Endothelial cell of umbilical vein (primary cell): ENCODE measurements at regions not wholly inside any gene's neighbourhood (a gene's known extent, or its start where the extent isn't known, plus 50 kb on each side); places are given as distances from the start of the nearest gene placed in this dataset.

Experiments
- BruUV-seq: library from RNA; stranded (reverse); fragments of 400-500 nt; replicated peaks from 2 replicates; lab custom pipeline; 2021; lab: Mats Ljungman, UMichigan
- CTCF ChIA-PET: fragments of 300-600, 350-600 bp; sonication (Branson Sonifier 250); formaldehyde crosslinking; loops from one replicate; lab custom pipeline; 2021; ENCODE audit warnings: antibody characterized with exemption, inconsistent platforms; lab: Charles Lee
- POLR2A ChIA-PET: fragments of 300-600, 350-600 bp; sonication (Branson Sonifier 250); formaldehyde crosslinking; loops from one replicate; lab custom pipeline; 2021; ENCODE audit warnings: antibody characterized with exemption, inconsistent platforms; lab: Charles Lee
- DNase-seq: peaks from one replicate; pipeline ENCODE4 v3.0.0-alpha.2; 2011; ENCODE audit warnings: low read depth, low spot score
- FAIRE-seq: peaks from 2 replicates; lab custom pipeline; 2011; peaks lifted over from hg19 to GRCh38; lab: Jason Lieb, UNC
- H2AFZ ChIP-seq: 2 replicates; pipeline ENCODE4 v1.6.0; 2012; ENCODE audit warnings: low read depth, low read length, control low read depth, inconsistent platforms
- H3K27ac ChIP-seq: 2 replicates; pipeline ENCODE4 v1.5.1; 2011; ENCODE audit warnings: low read depth, mild to moderate bottlenecking, control low read depth, low read length, moderate library complexity; ENCODE audit not compliant: insufficient read depth
- H3K27me3 ChIP-seq, 2 experiments: 2 replicates each; pipeline versions ENCODE4 v1.6.0 to v1.6.1; 2011; ENCODE audit warnings: low read length in 2 of 2, mixed read lengths in 1 of 2; ENCODE audit not compliant: control insufficient read depth in 2 of 2, insufficient read depth in 2 of 2
- H3K36me3 ChIP-seq, 2 experiments: 2 replicates in 1 of 2; 3 replicates in 1 of 2; pipeline ENCODE4 v1.5.1; 2011; ENCODE audit warnings: low read length in 2 of 2, mild to moderate bottlenecking in 1 of 2, moderate library complexity in 1 of 2; ENCODE audit not compliant: control insufficient read depth in 2 of 2, insufficient read depth in 2 of 2; ENCODE audit errors: extremely low read depth in 1 of 2
- H3K4me1 ChIP-seq: 3 replicates; pipeline ENCODE4 v1.5.1; 2011; ENCODE audit warnings: mild to moderate bottlenecking, low read length; ENCODE audit not compliant: control insufficient read depth, insufficient read depth; ENCODE audit errors: extremely low read depth
- H3K4me2 ChIP-seq: 2 replicates; pipeline ENCODE4 v1.6.1; 2011; ENCODE audit warnings: low read length, control low read depth, mixed read lengths; ENCODE audit not compliant: insufficient read depth
- H3K4me3 ChIP-seq, 3 experiments: fragments of 200-600 bp in 1 of 3; sonication (generic), shearing (Covaris generic) in 1 of 3; replicated peaks in 1 of 3; 2 replicates each; pipeline ENCODE4 v1.5.1; 2011 to 2016; ENCODE audit warnings: control low read depth in 3 of 3, low read length in 3 of 3, mild to moderate bottlenecking in 2 of 3, inconsistent platforms in 1 of 3, low read depth in 1 of 3, moderate library complexity in 1 of 3; ENCODE audit not compliant: insufficient read depth in 1 of 3
- H3K79me2 ChIP-seq: 2 replicates; pipeline ENCODE4 v1.6.0; 2012; ENCODE audit warnings: low read length, inconsistent platforms; ENCODE audit not compliant: control insufficient read depth, insufficient read depth
- H3K9ac ChIP-seq: replicated peaks from 2 replicates; pipeline ENCODE3; 2011; ENCODE audit warnings: low read length, control low read depth; ENCODE audit not compliant: insufficient read depth; ENCODE audit errors: extremely low read depth
- H3K9me1 ChIP-seq: replicated peaks from 3 replicates; pipeline ENCODE4 v1.6.0; 2011; ENCODE audit warnings: mild to moderate bottlenecking, low read length; ENCODE audit not compliant: control insufficient read depth, insufficient read depth; ENCODE audit errors: extremely low read depth
- H3K9me3 ChIP-seq: replicated peaks from 2 replicates; pipeline ENCODE4 v1.5.1; 2012; ENCODE audit warnings: low read length, inconsistent platforms; ENCODE audit not compliant: control insufficient read depth, insufficient read depth
- H4K20me1 ChIP-seq: replicated peaks from 2 replicates; pipeline ENCODE3; 2011; ENCODE audit warnings: mild to moderate bottlenecking, low read length; ENCODE audit not compliant: control insufficient read depth, insufficient read depth; ENCODE audit errors: extremely low read depth
- CTCF ChIP-seq, 2 donors: IDR thresholded peaks; 1 replicate in 1 of 2; 2 replicates in 1 of 2; pipeline ENCODE4 v1.5.1; 2011; ENCODE audit warnings: low read length in 2 of 2, mild to moderate bottlenecking in 2 of 2, moderate library complexity in 2 of 2, control low read depth in 1 of 2, inconsistent platforms in 1 of 2, low read depth in 1 of 2; ENCODE audit not compliant: insufficient read depth in 1 of 2; ENCODE audit errors: extremely low read depth in 1 of 2
- EZH2 ChIP-seq: IDR thresholded peaks from 2 replicates; pipeline ENCODE4 v1.6.1; 2012; ENCODE audit warnings: borderline replicate concordance, low read depth, mild to moderate bottlenecking, moderate library complexity, low read length, inconsistent platforms; ENCODE audit not compliant: severe bottlenecking
- FOS ChIP-seq: IDR thresholded peaks from 2 replicates; pipeline ENCODE4 v1.6.1; 2011; ENCODE audit warnings: mild to moderate bottlenecking, low read length, moderate library complexity, borderline replicate concordance; ENCODE audit not compliant: insufficient read depth
- GATA2 ChIP-seq: IDR thresholded peaks from 2 replicates; pipeline ENCODE4 v1.7.0; 2011; ENCODE audit warnings: low read depth, mild to moderate bottlenecking, moderate library complexity, mixed read lengths, low read length; ENCODE audit not compliant: insufficient read length, insufficient read depth
- JUN ChIP-seq: IDR thresholded peaks from 2 replicates; pipeline ENCODE4 v1.6.1; 2011; ENCODE audit warnings: borderline replicate concordance, low read depth; ENCODE audit not compliant: insufficient read length, insufficient read depth
- MYC ChIP-seq: IDR thresholded peaks from one replicate; pipeline ENCODE4 v1.6.1; 2011; ENCODE audit warnings: mild to moderate bottlenecking, low read depth, low read length
- POLR2A ChIP-seq: IDR thresholded peaks from 2 replicates; pipeline ENCODE4 v1.6.1; 2012; ENCODE audit warnings: low read depth, mild to moderate bottlenecking, control low read depth, low read length
- POLR2AphosphoS5 ChIP-seq: IDR thresholded peaks from 2 replicates; pipeline ENCODE4 v1.6.1; 2012; ENCODE audit warnings: low read depth, mild to moderate bottlenecking, control low read depth, low read length, moderate library complexity; ENCODE audit not compliant: insufficient read depth
- dilution Hi-C: fragments of 300-500 bp; cut with MboI; formaldehyde crosslinking; loops from one replicate; pipeline ENCODE4 v1.15.0; 2019; ENCODE audit warnings: low sequenced_read_pairs; ENCODE audit not compliant: extremely low pct_ligation_motif_present
- intact Hi-C: fragments of 100-400 bp; cut with micrococcal nuclease; formaldehyde crosslinking; loops from one replicate; pipeline ENCODE4 v1.10.0; 2022
- TF ChIP-seq, protein P1 (sequence below): IDR thresholded peaks from 2 replicates; pipeline ENCODE4 v1.6.1; 2011; ENCODE audit not compliant: insufficient read depth, insufficient read length

- Histone ChIP-seq H3K27me3 (no peaks in the 10 kb centered on the region), H3K79me2 (no peaks in the 10 kb centered on the region), H3K36me3 (no peaks in the 10 kb centered on the region), H3K9me3 (no peaks in the 10 kb centered on the region), H3K4me1 (no peaks in the 10 kb centered on the region), H3K9me1 (no peaks in the 10 kb centered on the region), H3K9ac (no peak overlapping the region), H2AFZ (no peak overlapping the region), H4K20me1 (no peaks in the 10 kb centered on the region), H3K4me3 (no peak overlapping the region), H3K27ac (no peak overlapping the region), H3K4me2 (no peak overlapping the region)
- no peak for FAIRE-seq
- no TSS peak for BruUV-seq
- intact Hi-C loops (no loop called here), dilution Hi-C loops (no loop called here)
- no peak for DNase-seq
- ChIA-PET CTCF (no interaction called here), POLR2A (no interaction called here)
- TF ChIP-seq FOS (no peak), EZH2 (no peak), CTCF (IDR thresholded peaks at IDR 0.05; ENCODE audit: extremely low read depth in 1 of 2, insufficient read depth in 1 of 2, low read depth in 1 of 2, low read length in 2 of 2) (no peak), MYC (no peak), JUN (no peak), POLR2AphosphoS5 (no peak), POLR2A (no peak), GATA2 (no peak)
- TF ChIP-seq, protein P1, sequence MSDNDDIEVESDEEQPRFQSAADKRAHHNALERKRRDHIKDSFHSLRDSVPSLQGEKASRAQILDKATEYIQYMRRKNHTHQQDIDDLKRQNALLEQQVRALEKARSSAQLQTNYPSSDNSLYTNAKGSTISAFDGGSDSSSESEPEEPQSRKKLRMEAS = no peak
Measured at GRCh38 chr6:82568290-82568993, 204.8 kb downstream of the TPBG start.
